Renal cortical epithelial cell (primary cell): ENCODE measurements at regions not wholly inside any gene's neighbourhood (a gene's known extent, or its start where the extent isn't known, plus 50 kb on each side); places are given as distances from the start of the nearest gene placed in this dataset.
"Not testable (repeated sequence)": the region's sequence is repeated elsewhere in the genome, so short reads cannot be mapped to it uniquely, and the experiment has no call there.

Experiments used
- DNase-seq: peaks from one replicate; pipeline ENCODE4 v3.0.0-alpha.2; 2011; ENCODE audit warnings: low read depth

DNA sequence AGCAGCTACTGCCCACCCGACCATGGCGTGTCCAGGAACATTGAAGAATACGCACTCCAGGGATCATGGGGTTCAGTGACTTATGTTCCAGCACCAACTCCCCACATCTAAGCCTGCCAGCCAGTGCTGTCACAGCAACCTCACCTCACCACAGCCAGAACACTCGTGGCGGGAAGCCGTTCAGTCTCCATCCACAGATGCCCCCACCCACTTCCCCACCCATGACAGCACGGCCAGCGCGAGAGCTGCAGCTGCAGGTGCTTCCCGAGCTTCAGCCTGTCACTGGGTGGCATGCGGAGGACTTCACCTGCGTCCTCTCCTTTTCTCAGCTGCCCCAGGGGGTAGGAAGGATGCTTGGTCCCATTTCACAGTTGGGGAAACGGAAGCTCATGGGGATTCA is 50.3 kb downstream of the RBFOX3 start:
- DNase-seq, result no peak

DNA sequence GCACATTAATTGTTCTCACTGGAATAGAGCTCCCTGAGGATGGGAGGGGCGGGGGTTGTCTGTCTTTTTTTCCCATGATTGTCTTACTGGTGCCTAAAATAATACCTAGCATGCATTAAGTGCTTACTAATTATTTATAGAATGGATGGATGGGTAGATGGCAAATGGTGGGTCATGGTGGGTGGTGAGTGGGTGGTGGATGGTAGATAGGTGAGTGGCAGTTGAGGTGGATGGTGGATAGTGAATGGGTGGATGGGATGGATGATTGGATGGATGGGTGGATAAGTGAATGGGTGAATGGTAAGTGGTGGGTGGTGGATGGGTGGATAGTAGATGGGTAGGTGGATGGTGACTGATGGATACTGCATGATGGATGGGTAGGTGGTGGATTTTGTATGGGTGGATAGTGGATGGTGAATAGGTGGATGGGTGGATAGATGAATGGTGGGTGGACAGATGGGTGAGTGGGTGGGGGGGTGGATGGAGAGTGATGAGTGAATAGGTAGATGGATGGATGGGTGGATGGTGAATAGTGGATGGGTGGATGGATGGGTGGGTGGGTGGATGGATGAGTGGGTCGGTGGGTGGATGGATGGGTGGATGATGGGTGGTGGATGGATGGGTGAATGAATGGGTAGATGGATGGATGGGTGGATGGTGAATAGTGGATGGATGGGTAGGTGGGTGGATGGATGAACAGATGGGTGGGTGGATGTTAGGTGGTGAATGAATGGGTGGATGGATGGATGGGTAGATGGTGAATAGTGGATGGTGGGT is 51.6 kb downstream of the RBFOX3 start:
- no peak for DNase-seq

DNA sequence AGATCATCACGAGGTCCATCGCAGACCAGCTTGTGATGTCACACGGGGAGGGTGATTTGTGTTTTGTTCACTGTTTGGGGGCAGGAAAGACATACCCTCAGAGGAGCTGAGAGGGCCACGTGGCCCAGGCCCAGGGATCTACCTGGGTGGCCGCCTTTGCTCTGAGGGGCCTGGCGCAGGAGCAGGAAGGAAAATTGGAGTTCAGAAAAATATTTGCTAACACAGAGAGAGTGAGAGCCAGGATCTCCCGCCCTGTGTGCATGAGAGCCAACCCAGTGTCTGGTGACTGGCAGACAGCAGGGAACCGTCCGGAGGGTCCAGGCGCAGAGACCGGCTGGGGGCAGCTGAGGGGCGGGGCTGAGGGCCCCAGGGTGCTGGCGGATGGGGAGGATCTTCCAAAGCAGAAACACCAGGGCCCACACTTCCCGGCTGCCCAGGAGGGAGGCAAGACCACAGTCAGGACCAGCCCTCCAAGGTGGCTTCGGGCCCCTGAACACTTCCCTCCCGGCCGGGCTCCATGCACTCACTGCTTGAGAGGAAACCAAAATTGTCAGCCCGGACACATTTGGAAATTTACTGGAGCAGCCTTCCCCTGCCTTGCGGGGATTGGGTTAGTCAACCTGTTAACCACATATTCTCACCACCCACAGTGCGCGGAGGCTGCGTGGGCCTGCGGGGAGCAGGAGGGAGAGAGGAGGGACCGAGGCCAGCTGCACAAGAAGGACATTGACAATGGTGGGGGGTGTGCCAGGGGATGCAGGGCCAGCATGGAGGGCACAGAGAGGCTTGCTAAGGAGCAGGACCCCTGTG is 52.6 kb downstream of the RBFOX3 start:
- DNase-seq, result no peak

DNA sequence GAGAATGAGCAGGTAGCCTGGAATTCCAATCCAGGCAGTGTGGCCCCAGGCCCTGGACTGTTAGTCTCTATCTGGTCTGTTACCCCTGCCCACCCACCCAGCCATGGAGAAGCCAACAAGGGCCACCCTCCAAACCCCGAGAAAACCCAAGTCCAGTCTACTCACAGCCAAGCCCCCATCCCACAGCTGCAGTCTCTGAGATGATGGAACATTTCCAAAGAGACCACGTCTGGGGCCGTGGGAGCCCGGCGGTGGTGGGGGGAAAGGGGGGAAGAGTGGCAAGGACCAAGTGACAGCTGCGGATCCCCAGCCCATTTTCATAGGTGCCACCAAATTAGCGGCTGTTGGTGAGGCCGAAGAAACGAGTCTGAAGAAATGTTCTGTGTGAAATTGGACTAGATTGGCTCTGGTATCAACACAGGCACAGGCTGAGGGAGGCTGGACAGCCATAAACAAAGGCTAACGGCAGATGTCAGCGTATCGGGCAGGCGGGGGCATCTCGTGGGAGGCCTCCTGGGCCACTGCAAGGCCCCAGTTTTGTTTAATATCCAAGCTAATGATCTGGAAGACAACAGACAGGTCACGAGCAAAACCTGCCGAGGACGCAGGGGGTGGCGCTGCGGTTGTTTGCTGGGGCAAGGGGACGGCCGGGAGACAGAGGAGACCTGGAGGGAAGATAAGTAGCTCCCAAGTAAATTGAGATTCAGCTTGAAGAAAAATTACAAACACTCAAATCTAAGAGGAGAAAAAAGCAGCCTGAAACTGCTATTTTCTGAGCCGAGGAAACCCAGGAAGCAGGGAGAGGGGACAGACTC is 53.4 kb downstream of the RBFOX3 start:
- DNase-seq, result no peak

DNA sequence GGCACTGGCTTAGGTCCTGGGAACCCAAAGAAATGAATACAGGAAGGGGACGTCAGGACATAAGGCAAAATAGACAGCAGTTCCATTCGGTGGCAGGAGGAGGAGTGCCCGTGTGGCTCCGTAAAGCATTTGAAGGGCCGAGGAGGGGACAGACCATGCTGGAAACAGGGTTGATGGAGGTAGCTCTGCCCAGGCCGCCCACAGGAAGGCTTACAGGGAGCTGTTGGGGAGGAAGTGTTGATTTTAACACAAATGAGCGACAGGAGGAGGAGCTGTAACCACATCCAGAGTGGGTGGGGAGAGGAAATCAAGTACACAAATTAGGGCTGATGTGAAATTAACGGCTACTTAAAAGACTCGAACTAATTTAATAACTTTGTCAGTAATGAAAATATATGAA is 54.6 kb downstream of the RBFOX3 start:
- DNase-seq, result no peak

DNA sequence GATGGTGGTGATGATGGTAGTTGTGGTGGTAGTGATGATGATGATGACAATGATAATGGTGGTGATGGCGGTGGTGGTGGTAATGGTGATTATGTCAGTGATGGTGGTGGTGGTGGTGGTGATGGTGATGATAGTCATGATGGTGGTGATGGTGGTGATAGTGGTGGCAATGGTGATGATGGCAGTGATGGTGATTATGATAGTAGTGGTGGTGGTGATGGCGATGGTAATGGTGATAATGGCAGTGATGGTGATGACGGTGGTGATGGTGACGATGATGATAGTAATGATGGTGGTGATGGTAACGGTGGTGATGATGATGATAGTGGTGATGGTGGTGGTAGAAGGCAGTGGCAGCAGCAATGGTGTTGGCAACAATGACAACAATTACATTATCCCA is 55.3 kb downstream of the RBFOX3 start:
- no peak for DNase-seq

DNA sequence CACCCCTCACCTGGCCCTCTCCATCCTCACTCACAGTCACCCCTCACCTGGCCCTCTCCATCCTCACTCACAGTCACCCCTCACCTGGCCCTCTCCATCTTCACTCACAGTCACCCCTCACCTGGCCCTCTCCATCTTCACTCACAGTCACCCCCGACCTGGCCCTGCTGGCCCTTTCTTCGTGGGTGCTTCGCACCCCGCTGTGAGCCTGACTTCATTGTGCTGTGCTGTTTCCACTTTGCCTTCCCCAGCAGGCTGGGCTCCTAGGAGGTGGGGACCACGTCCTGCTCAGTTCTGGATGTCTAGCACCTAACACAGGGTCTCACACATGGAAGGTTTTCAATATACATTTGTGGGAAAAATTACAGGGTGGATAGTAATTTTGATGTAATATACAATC is 56.5 kb downstream of the RBFOX3 start:
- not testable (repeated sequence) for DNase-seq

DNA sequence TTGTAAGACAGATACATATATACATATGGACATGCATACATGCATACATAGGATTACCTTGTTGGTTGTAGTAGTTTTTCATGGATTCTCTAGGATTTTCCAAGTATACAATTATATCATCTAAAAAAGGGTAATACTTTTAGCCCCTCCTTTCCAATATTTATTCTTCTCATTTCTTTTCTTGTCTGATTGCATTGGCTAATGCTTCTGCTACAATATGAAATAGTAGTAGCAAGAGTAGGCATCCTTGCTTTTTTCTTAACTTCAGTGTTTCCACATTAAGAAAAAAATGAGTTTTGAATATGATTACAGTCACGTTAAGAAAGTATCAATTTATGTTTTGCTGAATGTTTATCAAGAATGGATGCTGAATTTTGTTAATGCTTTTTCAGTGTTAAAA is 58.0 kb downstream of the RBFOX3 start:
- no peak for DNase-seq

DNA sequence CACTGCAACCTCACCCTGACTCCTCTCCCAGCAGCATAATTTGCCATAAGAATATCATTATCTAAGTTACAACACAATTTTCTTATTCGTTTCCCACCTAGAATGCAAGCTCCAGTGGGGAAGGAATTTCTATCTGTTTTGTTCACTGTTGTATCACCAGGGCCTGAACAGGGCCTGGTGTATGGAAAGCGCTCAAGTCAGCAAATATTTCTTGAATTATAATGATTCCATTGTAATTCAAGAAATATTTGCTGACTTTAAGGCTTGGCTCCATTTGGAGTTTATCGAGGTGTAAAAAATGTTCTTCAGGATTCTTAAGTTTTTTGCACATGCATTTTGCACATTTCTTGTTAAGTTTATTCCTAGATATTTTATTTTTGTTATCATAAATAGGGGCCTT is 58.4 kb downstream of the RBFOX3 start:
- DNase-seq, result no peak

DNA sequence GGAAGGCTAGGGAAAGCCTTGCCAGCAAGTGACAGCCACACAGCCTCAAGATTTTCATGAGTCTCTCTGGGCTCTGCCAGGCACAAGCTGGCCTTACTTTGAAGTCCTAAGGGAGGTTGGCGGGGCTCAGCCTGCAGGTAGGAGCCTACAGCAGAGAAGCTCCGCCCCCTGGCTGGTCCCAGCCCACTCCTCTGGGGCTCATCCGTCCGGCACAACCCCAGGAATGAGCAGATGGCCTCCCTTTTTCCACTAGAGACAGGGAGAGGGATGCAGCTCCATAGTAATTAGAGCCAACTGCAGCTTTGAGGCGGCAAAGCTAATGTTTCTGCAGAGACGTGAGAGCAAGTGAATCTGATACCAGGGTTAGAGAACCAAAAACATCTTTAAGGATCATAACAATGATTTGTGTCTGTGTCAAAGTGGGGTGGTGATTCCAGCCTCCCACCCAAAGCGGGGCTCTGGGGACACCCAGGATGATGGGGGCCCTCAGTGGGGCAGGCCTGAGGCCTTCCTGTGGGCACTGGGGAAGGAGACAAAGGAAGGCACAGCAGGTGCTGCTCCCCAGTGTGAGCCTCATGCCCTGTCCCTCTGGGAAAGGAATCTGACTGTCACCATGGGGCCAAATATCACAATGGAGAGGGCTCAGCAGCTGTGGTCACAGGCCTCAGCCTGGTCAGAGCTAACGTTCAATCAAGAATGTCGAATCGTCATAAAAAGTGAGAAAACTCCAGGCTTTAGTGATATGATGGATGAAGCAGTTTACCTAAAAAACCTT is 61.5 kb downstream of the RBFOX3 start:
- DNase-seq, result no peak

DNA sequence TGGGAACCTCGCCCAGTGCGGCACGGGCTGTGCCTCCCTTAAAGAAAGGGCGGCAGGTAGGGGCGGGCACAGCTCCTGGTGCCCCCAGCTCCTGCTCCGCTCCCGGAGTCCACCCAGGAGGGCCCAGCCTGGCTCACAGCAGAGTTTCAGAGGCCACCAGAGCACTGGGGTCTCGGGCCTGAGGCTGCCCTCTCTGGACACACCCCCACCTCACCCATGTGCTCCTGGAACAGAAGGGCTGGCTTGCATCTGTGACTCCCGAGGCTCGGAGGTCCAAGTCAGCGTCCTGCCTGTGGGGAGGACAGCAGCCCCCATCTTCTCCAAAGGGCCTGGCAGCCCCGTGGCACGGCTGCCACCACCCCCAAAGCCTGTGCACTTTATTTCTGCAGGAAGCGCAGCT is 62.7 kb downstream of the RBFOX3 start:
- DNase-seq, result no peak

DNA sequence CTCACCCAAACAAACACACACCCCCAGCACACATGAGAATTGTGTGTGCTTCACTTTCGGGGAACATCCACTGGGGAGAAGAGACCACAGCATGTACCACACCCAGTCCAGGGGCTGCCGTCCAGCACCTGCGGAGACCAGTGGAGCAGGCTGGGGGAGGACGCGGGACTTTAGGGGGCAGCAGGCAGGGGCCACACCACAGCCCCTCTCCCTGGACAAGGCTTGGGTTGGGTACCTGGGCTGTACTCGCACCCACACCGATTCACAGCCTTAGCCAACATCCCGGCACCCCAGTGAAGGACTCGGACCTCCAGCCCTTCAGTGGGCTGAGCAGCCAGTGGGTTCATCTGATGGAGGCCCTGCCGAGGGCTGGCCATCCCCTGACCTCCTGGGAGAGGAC is 63.3 kb downstream of the RBFOX3 start:
- DNase-seq, result no peak

DNA sequence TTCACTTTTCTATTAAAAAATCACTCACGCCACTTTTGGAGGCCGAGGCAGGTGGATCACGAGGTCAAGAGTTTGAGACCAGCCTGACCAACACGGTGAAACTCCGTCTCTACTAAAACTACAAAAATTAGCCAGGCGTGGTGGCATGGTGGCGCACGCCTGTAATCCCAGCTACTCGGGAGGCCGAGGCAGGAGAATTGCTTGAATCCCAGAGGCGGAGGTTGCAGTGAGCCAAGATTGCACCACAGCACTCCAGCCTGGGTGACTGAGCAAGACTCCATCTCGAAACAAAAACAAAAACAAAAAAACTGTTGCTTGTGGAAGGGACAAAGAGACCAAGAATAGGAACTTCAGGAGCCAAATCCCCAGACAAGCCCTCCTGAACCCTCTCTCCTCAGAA is 63.7 kb downstream of the RBFOX3 start:
- not testable (repeated sequence) for DNase-seq

DNA sequence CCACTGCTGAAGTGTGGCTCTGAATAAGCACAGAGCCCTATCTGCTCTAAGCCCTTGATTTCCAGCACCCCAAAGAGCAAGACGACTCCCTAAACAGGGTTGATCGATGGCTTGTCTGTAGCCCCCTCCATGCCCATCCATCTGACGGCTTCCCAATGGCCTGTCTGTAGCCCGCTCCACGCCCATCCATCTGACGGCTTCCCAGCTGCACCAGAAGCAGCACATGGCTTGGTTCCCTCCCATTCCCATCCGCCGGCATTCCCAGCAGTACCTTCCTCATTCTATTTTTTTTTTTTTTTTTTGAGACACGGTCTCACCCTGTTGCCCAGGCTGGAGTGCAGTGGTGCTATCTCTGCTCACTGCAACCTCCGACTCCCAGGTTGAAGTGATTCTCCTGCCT is 64.5 kb downstream of the RBFOX3 start:
- no peak for DNase-seq

DNA sequence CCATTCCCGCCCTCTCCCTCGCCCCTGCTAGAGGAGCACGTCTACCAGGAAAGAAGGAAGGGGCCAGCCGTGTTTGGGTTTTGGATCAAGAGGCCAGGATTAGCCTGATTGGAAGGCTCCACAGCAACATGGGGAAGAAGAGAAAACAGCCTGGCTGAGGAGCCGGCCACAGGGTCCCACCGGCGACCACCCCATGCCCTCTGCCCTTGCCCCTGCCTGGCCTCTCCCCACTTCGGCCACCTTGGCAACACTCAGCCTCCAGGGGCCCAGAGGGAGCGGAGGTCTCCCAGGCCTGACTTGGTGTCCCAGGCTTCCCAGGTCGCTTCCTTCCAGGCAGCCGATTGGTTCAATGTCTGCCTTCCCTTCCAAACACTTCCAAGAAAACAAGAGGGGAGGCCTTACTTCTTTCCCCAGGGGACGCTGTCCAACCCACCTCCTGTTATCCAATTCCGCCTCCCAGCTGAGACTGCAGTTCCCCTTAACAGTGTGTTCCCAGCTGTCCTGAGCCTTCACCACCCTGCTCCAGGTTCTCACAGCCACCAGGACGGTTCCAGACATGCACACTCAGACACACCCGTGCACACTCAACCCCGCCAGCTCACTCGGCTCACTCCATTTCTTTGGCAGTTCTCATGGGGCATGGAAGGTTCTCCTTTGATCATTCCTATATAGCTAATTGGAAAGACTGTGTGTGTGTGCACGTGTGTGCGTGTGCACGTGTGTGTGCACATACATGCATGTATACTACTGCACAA is 65.4 kb downstream of the RBFOX3 start:
- DNase-seq, result no peak

DNA sequence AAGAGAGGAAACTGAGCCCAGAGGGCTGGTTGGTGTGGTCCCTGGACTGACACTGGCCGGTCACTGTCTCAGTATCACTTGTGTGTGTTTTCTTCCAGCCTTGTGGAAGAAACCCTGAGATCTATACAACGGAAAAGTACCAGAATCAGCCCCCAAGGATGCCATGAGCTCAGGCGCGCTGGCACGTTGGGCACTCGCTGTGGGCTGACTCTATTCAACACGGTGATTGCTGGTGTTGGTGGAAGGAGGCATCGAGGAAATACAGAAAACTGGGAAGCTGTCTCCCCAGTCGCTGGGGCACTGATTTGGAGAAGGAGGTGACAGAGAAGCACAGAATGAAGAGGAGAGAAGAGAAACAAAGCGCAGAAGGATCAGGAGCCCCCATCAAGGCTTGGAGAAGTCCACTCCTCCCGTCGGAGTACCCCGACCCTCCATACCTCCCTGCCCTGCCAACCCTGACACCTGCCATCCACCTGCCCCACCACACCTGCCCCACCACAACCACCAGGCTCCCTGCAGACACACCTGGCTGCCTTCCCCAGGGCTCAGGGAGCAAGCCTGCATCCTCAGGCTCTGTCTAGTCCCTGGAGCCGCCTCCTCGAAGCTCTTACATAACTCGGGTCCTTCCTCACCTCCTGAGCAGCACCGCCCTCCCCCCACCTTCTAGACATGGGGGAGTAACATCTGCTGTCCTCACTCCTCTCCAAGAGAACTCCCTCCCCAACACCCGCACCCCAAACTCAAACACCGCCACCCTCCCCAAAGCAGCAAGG is 66.5 kb downstream of the RBFOX3 start:
- no peak for DNase-seq

DNA sequence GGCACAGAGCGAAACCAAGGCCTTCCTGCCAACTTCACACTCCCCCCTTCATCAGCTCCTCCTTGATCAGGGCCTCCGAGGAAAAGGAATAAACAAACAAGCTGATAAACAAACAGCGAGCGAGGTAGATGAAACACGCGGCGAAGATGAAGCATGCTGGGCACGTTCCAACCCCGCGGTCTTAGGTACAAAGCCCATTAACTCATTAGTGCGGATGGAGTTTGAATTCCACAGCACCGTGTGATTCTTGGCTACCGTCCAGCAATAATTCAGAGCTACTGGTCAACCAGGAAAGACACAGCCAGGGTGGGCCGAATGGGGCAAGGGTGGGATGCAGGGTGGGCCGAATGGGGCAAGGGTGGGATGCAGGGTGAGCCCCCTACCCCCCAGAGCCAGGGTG is 67.3 kb downstream of the RBFOX3 start:
- peak; percentile 2 for DNase-seq

DNA sequence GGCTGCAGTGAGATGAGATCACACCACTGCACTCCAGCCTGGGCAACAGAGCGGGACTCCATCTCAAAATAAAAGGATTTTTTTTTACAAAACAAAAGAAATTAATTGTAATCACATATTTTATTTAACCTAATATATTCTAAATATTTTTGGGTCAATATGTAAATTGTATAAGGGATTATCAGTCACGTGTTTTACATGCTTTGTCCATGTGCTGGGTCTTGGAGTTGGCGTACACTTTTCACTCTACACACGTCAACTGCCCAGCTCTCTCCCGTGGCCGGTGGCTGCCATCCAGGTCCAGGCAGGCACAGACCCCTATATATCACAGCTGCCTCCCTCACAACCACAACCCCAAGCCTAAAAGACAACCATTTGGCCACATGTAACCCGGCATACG is 68.1 kb downstream of the RBFOX3 start:
- DNase-seq, result no peak

DNA sequence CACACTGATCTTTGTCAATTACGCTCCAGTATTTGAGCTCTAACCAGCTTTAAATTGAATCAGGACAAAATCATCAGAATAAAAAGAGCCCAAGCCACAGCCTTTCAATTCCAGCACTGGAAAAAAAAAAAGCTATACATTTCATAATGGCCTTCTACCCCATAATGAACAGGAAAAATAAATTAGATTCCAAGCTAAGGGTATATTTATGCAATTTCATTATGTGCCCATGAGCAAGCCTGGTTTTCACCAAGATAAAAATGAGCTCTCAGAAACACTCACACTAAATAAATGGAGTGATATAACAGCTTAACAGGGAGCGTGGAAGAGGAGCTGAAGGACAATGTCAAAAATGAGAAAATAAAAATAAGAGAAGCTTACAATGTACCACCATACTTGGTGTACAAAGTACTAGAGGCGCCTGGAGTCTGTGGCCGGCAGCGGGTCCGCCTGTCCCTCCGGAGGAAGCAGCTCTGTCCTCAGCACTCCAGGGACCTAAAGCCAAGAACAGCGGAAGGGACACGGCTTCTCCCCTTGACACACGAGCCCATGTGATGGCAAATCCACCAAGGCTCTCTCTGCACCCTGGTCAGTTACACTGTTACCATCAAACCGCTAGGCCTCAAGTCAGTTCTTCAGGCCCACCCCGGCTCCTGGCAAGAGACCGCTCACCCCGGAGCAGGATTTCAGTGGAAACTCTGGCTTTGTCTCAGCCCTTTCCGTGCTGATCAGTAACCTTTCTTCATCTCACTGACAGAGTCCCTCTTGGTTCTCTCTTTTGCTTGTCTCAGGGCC is 69.6 kb downstream of the RBFOX3 start:
- DNase-seq, result no peak
